NCI-H128 (cell line): ENCODE measurements at regions not wholly inside any gene's neighbourhood (a gene's known extent, or its start where the extent isn't known, plus 50 kb on each side); places are given as distances from the start of the nearest gene placed in this dataset.

Experiments used
- DNase-seq: peaks from one replicate; lab custom pipeline; 2025; ENCODE audit not compliant: unreplicated experiment; lab: John Stamatoyannopoulos, UW

DNA sequence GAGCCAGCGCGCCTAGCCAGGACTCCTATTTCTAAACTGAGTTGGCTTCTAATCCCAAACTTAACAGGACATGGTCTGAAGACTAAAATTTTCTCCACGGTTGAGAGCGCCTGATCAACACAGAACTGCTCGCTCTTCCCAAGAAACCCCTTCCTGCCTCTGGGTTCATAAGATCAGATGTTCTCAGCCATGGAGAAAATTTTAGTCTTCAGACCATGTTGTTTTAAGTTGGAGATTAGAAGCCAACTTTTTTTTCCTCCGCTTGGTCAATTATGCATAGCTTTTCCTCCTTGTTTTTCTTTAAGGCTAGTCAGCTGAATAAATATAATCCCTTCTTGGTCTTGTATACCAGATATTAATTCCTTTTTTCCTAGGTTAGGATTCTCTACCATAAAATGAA lies 356.6 kb upstream of the ADAMTS9 start:
- DNase-seq, result no peak

DNA sequence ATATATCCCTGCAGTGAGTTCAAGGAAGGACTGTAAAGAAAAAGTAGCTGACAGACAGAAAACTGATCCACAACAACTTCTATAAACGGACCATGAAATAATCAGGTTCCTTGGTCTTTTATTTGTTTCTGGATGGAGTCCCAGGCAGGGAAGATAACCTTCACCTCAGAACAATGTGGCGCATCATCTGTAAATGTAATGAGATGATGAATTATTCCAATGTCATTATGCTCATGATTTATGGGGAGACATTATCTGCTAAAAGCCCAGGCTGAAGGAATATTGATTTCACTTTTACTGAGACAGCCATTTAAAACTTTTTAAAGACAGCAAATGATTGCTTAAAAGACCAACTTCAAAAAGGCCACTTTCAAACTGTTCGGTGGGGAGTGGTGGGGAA lies 354.9 kb upstream of the ADAMTS9 start:
- no peak for DNase-seq

DNA sequence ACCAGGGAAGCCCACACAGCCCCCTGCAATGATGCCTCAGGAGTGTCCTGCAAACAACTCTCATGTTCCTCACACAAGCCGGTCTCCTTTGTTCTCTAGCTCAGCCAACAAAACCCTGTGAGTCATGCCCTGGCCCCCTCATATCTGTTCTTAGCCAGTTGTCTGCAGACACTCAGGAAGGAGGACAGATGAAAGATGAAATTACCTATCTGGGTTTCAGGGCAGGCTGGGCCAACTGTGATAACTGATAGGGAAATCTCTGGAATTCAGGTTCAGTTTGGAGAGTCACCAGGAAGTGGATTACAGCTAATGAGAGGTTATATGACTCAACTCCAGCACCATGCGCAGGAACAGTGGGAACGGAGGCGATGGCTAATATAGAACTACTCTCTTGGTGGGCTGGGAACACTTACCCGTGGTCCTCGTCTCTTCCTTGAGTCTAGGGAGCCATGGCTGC lies 352.0 kb upstream of the ADAMTS9 start:
- DNase-seq, result no peak

DNA sequence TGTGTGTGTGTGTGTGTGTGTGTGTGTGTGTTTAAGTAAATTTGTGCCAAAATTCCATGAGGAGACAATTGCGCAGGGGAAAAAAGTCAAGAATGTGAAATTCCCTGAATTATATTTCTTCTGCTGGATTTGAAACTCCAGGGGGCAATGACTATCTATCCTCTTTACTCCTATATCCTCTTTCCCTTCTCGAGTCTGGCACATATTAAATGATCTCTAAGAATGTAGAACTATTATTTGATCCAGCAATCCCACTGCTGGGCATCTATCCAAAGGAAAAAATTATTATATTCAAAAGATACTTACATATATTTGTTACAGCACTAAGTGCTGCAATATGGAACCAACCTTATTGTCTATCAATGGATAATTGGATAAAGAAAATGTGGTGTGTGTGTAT lies 350.1 kb upstream of the ADAMTS9 start:
- no peak for DNase-seq

DNA sequence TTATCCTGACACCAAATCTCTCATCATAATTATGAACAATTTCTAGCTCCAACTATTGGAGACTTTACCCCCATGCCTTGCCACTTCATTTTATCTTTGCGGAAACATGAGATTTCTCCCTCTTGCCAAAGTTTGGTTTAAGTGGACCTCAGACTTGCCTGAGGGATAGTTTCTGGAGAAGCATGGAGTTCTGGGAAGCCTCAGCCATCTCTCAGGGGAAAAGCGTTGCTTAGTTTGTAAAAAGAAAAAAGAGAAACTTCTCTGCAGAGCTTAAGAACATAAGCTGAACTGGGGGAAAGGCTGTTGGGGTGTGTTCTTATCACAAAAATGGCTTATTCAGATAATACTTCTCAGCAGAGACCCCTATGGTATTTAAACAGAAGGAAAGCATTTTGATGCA lies 347.4 kb upstream of the ADAMTS9 start:
- DNase-seq, result no peak

DNA sequence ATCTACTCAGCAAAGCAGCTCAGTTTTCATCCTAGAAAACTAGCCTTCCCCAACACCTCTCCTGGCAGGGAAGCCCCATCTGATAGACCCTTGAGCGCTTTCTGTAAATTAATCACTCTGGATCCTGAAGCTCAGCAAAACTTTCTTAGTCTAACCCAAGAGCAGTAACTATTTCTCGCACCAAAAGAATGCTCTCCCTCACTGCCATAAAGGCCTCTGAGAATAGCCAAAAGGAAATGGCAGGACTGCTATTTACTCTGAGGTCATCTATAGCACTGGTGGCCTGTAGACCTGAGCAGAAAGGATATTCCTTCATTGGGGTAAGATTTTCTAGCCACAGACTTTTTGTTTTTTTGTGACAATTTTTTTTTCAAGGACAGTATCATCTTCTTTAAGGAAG lies 345.8 kb upstream of the ADAMTS9 start:
- DNase-seq, result no peak

DNA sequence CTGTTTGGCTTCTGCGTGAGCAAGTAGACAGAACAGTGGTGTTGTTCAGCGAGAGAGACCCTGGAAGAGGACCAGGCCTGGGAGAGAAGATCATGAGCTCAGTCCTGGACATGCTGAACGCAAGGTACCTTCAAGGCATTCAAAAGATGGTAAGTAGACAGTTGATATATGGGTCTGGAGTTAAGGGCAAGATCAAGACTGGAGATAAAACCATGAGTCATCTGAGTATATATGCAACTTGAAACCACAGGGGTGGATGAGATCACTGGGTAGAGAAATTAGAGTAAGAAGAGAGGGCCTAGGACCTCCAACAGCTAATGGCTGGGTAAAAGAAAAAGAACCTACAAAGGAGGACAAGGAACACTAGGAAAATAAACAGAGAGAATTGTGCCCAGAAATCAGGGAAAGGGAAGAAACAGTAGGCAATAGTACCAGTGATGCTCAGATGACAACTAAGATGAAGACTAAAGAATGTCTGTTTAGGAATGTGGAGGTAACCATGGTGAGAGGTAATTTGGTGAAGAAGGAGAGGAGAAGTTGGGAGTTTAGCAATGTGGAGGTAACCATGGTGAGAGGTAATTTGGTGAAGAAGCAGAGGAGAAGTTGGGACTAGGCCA lies 343.2 kb upstream of the ADAMTS9 start:
- no peak for DNase-seq

DNA sequence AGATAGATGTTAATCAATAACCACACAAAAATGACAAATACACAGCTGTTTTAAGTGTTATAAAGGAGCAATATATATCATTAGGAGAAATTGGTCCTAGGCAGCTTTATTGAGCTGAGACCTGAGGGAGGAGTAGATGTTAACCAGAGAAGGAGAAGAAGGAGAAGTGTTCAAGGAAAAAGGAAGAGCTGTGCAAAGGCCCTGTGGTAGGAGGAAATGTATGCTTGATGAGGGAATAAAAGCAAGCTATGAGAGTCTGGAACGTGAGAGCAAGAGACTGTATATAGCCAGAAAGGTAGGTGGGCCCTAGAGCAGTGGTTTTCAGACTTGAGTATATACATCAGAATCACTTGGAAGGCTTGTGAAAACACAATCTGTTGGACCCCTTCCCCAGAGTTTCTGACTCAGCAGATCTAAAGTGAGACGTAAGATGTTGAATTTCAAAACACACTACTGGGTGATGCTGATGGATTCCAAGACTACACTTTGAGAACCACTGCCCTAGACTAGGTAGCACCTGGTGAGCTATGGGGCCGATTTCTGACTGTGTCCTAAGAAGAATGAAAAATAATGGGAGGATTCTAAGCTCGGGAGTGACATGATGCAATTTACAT lies 342.3 kb upstream of the ADAMTS9 start:
- DNase-seq, result no peak

DNA sequence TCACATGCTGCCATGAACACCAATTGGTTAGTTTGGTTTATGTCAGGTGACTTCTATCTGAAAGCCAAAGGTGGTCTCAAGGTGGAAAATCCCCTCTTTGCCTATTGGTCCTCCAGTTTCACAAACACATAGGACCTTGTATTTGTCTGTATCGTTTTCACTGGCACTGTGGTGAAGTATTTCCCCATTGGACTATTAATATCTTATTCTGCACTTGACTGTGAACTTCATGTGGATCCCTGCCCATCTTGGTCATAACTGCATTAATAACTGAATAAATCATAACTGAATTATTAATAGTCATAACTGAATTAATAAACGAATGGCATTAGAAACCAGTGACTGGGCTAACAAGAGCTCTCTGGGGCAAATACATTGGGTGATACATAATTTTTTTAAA lies 341.3 kb upstream of the ADAMTS9 start:
- no peak for DNase-seq

DNA sequence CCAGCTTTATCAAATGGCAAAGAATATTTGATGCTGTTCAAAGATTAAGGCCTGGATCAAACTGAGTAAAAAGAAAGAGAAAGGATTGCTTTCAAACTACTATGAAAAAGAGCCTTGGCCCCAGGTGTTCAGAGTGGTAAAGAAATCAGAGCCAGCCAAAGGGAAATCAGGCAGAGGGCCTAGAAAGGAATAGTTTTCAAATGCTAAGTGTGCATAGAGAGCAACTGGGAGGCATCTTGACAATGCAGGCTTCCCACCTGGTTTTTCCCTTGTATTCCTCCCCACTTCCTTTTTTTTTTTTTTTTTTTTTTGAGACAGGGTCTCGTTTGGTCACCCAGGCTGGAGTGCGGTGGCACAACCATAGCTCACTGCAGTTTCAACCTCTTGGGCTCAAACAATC lies 340.2 kb upstream of the ADAMTS9 start:
- no peak for DNase-seq

DNA sequence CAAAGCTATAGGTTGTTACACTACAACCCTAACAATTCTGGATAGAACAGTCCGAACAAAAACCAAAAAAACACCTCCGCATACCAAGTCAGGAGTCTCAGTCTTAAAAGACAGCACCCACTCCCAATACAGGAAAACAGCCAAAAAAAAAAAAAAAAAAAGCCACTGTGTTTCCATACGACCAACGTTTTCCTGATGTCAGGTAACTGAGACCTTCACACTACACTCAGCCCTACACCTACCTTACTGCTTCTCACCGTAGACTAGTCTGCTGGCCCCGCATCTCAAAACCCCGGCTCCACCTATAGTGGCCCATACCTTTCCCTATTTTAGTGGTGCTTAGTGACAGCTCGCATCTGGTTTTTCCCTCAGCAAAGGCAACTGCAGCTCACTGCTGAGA lies 339.5 kb upstream of the ADAMTS9 start:
- DNase-seq, result no peak

DNA sequence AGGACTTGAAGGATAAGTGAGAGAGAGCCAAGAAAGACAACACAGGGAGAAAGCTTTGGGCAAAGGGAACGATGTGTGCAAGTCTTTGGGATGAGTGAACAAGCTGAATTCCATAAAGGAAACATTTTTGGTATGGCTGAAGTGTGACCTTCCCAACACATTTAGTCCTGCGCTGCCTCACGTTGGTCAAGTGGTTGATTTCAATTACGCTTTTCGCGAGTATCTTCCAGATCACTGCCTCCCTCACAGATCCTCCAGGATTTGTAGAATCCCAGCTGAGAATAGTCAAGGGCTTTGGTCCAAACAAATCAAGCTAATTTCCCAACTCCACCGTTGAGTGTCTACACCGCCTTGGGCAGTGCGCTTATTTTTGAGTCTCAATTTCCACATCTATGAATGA lies 338.4 kb upstream of the ADAMTS9 start:
- no peak for DNase-seq

DNA sequence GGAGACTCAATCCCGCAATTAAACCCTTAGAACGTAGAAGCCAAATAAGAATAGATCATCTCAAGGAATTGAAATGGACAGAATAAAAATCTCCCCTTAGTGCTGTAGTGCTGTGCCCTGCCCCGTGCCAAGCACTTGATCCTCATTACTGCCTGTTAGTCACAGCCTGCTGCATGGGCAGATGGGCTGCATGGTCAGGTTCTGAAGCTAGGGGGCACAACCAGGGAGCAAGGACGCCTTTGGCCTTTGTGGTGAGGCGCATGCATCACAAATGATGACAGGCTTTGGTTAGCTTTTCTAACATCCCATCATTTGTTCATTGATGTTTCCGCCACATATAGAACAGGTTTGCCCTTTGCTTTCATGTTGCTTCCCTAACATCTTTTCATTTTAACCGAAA lies 336.3 kb upstream of the ADAMTS9 start:
- DNase-seq, result no peak

DNA sequence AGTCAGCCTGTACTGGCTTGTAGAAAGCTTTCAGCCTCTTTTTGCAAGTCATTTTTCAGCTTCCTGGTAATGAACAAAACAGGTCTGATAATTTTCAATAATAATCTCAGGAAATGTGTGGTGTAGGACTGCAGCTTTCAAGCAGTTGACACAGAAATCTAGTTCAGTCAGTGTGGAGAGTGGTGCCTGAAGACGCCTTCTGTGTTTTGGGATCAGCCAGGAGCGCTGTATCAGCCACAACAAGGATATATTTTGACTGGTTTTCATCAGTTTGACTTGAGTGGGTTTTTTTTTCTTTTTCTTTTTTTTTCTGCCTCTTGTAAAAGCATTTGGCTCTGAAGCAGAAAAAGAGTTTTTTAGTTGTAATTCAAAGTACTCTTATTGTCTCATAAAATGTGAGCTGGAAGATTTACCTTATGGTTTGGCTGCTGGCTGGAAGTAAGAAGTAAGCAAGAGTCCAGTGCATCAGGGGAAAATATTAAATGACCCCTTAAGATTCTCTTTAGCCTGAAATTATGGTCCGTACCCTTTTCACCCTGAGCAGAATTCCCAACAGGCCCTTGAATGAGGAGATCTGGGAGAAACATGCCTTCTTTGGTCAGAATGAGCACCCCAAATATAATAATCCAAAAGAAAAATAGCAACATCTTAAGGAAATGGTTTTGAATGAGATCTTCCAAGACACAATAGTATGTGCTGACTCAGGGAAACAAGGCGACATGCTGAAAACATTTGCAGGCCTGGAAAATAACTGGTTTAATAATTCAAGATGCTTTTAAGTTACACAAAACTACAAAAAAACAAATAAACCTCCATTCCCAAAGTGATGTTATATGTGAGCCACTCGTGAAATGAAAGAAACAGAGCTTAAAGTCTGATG lies 332.7 kb upstream of the ADAMTS9 start:
- no peak for DNase-seq

DNA sequence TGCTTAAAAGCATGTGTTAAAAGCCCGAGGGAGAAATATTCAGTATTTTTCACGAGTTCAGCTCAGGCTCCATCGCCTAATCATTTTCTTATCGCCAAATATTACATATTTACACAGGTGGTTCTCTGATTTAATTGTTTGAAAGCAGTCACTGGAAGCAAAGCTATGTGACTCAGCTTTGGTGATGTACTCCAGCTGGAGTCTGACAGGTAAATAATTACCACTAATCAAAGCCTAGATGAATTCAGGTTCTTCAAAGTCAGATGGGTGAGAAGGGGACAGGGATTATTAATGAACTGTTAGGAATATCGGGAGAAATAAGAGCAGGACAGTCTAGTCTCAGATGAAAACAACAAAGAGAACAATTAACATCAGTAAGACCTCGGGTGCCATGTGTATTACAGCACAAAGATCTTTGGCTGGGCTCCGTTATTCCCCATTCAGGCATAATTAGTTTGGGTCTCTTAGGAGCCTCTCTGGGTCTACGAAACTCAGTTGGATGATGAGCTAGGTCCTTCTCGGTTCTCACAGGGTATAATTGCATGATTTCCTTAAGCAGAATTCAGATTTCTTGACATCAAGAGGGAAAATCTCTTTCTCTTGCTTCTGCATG lies 331.7 kb upstream of the ADAMTS9 start:
- DNase-seq, result no peak

DNA sequence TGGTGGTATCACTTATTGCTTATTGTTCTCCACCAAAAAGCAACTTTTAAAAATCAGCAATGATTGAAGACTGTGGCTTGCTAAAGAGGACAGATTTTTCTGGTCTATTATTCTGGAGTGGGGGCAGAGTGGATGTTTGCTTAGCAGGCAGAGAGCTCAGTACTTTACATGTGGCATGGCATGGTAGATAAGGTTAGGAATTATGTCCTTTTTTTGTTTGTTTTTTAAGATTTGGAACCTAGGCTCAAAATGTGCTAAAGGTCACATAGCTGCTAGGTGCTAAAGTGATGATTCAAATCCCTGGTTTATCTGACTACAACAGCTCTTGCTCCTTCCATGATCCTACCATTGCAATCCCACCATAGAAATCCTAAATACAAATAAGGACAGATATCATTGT lies 331.0 kb upstream of the ADAMTS9 start:
- no peak for DNase-seq

DNA sequence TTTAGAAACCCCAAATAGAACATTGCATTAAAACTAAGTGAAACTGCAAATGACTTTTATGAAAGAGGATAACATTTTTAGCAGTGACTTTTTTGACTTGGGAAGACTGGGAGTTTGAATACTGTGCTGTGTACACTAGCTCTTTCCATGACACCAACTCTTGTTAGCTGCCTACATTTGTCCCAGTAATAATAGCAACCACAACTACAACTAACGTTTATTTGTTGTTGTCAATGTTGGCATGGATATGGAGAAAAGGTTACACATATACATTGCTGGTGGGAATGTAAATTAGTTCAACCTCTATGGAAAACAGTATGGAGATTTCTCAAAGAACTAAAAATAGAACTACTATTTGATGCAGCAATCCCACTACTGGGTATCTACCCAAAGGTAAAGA lies 329.6 kb upstream of the ADAMTS9 start:
- DNase-seq, result no peak

DNA sequence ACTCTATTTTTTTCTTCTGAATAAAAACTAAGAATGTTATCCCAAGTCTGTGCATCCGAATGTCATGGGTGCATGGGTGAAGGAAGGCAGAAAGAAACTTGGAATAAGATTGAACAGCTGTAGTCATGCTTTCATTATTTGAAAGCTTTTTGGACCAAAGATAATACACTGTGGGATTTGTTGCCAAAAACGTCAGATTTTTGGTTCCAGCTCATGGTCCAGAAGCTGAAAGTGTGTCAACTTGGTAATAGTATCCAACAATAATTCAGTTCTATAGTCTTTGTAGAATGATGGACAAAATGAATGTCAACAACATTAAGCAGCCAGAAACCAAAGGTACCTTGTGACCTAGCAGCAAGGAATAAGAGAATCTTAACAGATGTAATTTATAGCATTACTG lies 327.9 kb upstream of the ADAMTS9 start:
- DNase-seq, result no peak

DNA sequence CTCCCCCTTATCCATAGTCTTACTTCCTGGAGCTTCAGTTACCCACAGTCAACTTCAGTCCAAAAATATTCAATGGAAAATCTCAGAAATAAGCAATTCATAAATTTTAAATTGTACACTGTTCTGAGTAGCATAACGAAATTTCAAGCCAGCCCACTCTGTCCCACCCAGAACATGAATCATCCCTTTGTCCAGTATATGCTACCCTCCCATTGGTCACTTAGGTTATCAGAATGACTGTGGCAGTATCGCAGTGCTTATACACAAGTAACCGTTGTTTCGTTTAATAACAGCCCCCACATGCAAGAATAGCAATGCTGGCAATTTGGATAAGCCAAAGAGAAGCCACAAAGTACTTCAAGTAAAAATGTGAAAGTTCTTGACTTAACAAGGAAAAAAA lies 325.3 kb upstream of the ADAMTS9 start:
- DNase-seq, result no peak

DNA sequence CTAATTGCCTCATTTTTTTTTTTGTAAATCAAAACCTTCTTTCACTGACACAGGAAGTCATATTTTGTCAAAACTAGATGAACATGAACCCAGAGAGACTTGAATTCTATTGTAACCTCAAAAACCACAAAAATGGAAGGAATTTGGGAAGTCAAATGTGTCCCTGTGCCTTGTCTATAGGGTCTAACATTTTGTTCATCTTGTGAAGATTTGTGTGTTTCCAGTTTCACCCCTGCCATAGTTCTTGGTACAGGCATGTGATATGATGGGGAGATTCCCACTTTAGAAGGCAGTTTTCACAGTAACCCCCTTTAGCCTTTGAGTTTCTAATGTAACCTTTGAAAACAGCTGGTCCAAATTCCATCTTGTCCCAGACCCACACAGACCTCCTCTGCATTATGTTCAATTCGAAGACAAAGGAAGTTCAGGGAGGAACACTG lies 318.5 kb upstream of the ADAMTS9 start:
- DNase-seq, result no peak

DNA sequence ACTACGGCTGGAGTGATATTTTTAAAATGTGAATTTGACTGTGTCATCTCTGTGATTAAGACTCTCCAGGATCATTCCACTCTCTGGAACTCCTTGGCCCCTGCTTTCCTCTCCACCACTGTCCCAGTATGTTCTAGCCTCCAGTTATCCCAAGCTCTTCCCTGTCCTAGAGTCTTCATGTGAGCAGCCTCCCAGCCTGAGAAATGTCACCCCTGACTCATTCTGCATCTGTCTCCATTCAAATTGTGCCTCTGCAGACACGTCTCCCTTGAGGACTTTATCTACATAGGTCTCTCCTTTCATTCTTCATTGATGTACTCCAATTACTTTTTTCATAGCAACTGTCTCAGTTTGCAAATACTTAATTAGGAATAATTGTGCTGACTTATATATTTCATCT lies 317.7 kb upstream of the ADAMTS9 start:
- no peak for DNase-seq

DNA sequence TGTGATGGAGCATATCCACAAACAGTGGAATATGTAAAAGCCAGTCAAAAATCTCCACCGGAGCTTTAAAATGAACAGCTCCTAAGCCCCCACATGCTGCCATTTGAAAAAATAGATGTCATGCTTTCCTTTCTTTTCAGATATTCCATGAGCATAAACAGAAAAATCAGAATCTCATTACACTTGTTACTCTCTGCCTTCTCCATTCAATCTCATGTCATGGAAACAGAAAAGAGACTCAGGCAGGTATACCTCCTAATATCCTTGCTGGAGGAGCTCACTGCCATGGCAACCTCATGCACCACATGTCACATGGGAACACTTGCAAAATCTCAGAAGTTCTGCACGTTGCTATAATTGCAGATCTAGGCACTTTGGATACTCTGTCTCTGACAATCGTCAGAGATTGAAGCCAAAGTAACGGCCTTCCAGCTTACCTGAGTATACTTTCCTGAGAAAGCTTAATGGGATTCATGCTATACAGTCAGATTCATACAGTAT lies 317.0 kb upstream of the ADAMTS9 start:
- no peak for DNase-seq
